HG03521 (cell line): ENCODE measurements at regions not wholly inside any gene's neighbourhood (a gene's known extent, or its start where the extent isn't known, plus 50 kb on each side); places are given as distances from the start of the nearest gene placed in this dataset.

Experiments
- ATAC-seq: cut with Tn5 transposase; IDR thresholded peaks from one replicate; pipeline ENCODE4 v1.9.1; 2021; ENCODE audit warnings: mild to moderate bottlenecking, moderate library complexity; ENCODE audit not compliant: unreplicated experiment

DNA sequence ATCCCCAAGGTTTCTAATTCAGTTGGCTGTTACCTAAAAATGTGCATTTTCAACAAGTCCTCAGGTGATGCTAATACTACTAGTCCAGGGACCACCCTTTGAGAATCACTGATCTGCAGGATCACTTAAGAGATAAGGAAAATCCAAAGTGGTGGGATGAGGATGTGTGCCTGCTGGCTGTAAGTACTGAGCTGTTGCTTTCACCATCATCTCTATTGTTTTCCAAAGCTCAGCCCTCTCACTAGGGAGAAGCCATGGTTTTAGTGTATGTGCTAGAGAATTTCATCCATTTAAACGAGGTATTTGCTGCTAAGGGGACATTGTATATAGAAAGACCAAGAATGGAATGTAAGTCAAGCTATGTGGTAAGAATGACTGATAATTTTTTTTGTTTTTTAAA lies 202.3 kb downstream of the KIF21A start:
- ATAC-seq, result no peak

DNA sequence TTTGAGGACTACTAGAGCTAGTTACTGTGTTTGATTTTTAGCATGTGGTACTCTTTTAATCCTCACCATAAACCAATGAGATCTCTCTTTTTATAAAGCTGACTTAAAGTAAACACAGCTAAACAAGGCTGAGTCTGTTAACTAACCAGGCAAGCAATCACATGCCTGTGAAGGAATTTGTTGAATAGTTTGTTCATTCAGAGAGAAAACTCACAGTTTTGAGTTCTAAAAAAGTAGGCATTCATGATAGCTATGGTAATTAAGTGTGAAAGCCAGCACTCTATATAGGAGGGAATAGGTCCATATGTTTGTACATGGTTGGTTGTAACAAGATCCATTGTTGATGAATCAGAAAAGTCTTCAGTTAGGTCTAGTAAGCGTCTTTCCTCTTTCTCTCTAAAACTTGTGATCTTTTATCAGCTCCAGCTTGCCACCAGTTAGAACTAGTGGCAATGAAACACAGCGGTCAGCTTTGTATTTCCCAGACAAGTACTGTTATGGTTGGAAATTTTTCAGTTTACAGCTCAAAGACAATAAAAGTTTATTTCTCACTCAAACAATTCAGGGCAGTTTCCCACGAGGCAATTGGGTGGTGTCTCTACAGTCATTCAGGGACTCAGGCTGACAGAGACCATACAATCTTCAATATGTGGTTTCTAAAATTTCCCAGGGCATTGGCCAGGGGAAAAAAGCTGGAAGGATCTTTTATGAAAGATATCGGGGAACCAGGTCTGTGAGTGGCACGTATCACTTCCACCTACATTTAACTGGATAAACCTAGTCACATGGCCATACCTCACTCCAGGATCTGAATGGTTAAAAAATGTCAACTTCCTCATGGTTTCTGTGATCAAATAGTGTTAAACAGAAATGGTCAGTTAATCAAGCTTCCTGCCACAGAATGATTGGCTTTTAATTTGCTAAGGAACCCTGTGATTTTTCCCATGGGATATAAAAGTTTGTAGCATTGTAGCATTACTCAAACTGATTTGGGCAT lies 203.1 kb downstream of the KIF21A start:
- no peak for ATAC-seq

DNA sequence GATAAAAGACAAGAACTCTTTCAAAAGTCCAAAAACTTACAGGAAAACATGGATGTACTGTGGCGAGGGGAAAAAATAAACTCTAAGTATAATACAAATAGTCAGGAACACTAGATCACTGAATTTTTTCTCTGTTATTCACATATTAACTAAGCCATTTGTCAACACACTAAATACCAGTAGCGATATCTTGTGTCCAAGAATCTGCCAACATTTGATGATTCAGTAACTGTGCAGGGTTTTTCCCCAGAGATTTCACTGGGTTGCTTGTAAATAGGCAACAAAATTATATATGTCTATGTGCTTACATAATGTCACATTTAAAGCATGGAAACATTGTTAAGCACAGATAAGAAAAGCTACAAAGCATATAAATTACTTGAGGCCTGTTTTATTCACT lies 205.9 kb downstream of the KIF21A start:
- no peak for ATAC-seq

DNA sequence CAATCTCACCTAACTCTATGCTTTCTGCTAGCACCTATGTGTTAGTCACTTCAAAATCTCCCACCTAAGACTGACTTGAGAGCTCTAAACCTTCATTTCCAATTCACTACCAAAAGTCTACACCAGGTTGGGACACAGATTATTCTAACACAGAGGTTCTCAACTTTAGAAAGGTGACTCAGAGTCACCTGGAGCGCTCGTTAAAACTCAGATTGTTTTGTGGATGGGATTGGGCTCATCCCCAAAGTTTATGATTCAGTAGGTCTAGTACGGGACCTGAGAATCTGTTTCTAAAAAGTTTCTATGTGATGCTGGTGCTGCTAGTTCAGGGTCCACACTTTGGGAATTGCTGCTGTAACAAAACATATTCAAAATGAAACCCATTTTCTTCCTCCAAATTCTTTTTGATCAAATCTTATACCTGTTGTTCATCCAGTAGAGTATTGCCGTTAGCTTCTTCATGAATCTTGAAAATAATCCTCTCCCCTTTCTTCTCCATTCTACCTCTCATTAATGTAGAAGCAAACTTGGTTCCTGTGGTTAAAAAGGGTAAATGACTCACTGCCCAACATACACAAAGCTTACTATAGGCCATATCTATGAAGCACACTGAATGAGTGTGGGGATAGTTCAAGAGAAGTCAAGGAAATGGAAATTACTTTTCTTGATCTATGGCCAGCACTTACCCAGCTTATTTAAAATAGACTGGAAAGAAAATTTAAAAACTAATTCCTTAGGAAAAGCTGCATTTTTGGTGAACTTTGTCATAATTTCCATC lies 206.7 kb downstream of the KIF21A start:
- ATAC-seq, result no peak

DNA sequence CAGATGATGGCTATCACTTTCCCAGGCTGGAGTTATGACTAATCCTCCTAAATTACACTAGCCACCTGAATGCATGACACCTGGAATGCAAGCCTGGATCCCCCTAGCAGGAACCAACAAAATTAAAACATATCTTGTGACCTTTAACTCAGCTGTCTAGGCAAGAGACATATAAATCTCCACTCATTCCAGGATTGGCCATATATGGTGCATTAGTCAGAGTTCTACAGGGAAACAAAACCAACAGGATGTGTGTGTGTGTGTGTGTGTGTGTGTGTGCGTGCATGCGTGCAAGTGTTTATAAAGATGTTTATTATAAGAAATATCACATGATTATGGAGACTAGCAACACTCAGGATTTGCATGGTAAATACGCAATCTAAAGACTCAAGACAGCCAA lies 212.8 kb downstream of the KIF21A start:
- ATAC-seq, result no peak

DNA sequence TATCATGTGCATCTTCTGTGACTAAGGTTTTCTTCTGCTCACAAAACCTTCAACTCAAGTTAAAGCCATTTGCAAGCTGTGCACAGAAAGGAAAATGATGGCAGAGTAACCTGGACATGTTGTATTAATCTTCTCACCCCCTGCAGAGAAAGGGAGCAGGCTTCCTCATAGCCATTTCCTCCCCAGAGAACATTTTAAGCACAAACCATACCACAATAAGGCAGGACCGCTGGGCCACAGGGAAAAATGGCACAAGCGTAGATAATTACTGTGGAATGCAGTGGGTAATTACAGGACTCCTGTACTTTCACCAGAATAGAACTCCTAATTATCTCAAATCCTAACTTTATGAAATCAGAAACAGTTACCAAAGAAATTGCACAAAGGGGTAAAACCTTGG lies 215.7 kb downstream of the KIF21A start:
- no peak for ATAC-seq

DNA sequence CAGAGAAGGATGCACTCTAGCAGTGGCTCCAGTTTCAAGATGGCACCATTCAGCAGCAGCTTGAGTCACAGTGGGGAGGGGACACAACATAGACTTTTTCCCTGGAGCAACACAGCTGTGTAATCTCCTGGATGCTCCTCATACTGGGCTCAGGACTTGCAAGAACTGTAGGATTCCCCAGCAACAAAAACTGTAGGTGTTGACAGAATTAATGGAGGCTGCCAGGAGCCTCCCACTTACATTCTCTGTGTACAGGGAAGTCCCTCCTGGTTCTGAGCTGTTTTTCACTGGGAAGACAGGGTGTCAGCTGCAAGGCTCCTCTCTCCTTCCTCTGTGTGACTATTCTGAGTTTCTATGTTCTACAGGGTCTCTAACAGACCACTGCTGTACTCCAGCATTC lies 217.9 kb downstream of the KIF21A start:
- no peak for ATAC-seq

DNA sequence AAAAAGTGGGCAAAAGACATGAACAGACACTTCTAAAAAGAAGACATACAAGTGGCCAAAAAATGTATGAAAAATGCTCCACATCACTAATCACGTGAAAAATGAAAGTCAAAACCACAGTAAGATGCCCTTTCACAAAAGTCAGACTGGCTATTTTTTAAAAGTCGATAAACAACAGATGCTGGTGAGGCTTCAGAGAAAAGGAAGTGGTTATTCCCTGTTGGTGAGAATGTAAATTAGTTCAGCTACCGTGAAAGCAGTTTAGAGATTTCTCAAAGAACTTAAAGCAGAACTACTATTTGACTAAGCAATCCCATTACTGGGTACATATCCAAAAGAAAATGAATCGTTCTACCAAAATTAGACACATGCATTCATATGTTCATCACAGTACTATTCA lies 237.0 kb downstream of the KIF21A start:
- ATAC-seq, result peak; percentile 62

DNA sequence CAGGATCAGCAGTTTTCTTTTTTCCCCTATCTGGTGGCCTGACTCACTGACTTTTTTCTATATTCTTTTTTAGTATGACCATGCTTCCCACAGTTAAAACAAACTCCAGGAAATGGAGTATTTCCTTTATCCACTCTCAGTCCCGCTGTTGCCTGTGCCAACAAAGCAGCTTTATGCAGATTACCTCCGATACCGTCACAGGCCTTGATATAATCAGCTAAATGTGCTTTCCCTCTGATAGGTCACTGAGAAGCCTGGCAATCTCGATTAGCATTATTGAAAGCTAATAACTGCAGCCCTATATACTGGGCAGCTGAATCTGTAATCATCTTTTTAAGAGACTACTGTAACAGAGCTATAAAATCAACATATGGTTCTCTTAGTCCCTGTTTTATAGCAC lies 243.6 kb downstream of the KIF21A start:
- ATAC-seq, result no peak

DNA sequence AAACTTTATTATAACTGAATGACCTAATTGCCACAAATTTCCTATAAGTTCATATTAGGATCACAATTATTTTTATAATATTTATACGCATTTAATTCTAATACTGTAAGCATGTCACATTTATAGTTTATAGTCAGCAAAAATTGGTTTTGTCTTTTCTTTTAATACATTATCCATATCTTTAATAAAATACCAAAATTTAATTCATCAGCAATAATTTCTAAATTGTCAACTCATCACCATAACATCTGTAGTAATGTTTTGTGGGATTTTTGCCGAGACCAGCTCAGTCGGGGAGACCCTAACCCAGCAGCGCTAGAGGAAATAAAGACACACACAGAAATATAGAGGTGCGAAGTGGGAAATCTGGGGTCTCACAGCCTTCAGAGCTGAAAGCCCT lies 254.2 kb downstream of the KIF21A start:
- no peak for ATAC-seq

DNA sequence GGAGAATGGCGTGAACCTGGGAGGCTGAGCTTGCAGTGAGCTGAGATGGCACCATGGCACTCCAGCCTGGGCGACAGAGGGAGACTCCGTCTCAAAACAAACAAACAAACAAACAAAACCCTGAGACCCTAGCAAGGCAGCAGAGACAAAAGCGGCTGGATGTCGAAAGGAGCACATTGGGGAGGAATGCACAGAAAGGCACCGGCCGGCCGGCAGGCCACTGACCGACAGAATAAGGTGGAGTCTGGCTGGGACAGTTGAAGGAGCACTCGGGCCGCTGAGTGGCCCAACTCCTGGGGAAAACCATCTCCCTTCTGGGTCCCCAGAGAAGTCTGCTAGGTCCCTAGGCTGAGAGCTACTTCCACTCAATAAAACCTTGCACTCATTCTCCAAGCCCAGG lies 256.2 kb downstream of the KIF21A start:
- no peak for ATAC-seq

DNA sequence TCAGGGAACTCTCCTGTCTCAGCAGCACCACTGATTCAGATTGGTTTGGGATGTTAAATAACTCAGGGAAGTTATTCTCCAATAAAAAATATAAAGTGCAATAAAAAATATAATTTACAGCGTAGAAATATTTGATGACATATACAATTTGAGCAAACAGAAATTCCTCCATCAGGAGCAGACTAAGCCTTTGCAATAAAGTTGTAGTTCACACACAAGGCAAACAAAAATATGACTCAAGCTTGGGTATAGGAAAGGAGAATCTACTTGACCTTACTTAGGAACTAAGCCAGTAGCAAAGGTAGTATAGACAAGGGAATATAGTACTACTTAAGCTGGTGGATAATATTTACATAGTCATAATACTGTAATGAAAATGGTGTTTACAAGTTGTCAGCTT lies 264.1 kb downstream of the KIF21A start:
- ATAC-seq, result no peak

DNA sequence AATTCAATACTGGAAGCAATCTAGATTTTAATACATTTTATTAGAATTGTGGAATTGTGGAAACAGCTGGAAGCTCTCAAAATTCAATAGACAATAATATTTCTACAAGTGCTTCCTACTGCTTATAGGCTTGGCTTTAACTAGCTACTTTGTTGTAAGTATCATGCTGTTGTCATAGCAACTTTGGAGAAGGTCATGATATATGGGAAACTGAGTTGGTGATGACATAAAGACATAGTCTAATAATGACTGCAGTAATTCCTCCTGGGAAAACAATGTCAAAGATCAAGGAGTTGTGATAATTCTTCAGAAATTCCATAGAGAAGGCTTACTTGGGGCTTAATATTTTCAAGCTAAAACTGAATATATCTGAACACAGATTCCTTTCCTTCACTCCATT lies 266.6 kb downstream of the KIF21A start:
- ATAC-seq, result no peak

DNA sequence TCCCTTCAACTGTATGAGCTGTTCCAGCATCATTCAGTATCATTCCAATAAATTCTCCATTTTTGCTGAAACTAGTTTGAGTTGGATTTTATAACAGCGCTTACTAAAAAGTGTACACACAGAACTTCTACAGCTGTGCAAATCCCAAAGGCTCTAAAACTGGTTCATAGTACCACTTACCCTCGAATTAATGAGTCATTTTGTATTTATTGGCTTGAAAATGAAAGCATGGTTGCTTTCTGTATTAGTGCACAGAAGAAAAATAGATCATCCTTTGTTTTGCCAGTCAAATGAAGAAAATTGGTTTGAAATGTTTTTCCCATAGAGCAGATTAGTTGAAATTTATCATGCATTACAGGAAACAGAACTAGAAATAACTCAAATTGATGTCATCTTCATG lies 268.3 kb upstream of the CPNE8 start:
- ATAC-seq, result no peak

DNA sequence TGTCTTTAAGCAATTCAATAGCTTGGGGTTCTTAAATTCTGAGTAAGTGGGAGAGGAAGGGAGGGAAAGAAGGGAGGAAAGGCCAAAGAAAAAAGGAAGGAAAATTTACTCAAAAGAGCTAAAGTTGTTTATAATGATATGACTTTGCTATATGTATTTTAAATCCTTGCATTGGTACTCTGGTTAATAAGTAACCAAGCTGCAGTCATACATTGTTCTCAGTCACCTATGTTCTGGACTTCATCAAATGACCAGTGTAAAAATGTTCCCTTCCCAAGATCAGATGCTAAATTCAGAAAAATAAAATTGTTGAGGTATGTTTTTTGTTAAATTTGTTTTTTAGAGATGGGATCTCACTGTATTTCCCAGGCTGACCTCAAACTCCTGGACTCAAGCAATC lies 259.9 kb upstream of the CPNE8 start:
- no peak for ATAC-seq

DNA sequence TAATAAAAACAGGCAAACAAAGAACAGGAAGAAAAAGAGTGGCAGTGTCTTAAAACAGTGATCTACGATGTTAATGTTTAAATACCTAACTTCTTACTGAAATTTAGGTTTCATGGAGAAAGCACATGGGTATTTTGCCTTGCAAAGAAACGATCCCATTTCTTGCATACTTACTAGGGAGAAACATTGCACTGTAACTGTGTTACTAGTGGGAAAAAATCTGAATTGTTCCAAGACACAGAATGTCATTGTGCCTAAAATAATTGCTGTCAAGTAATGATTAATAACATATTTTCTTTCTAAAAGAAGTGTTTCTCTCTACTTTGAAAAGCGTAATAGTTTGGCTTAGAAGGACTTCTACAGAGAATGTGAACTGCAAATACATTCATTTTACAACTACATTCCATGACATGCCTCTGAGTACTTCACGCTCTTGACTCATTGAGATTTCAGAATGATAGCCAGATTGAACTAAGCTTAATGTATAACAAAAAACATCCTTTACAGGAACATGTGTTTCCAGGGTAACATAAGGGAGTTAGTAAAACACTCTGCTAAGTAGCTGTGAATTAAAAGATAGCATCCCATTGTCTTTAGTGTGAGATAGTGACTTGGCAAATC lies 256.2 kb upstream of the CPNE8 start:
- no peak for ATAC-seq

DNA sequence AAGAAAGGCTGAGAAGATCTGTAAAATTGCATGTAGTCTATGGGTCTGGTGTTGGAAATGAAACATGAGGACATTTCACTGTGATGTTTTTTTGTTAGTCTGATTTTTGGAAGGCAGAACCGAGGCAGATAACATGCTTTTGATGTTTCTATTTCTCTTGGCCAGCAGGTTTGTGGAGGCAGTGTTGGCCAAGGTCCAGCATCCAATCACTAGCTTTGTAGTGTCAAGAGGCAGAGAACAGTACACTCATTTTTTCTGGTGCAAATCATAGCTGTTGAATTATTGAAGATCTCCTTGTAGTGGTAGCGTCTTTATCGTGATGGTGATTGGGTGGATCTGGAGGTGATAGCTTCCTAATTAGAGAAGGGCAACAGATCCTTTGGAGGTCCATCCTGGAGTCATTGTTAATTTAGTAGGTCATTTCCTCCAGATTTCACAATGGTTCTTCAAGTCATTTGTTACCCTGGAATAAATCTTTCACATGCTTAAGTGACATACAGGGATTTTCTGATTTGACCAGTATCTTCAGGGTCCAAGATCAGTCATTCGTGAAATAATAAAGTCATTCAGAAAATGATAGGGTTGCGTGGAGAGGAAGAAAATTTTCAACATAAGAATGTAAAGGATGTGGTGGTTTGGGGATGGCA lies 252.4 kb upstream of the CPNE8 start:
- ATAC-seq, result no peak

DNA sequence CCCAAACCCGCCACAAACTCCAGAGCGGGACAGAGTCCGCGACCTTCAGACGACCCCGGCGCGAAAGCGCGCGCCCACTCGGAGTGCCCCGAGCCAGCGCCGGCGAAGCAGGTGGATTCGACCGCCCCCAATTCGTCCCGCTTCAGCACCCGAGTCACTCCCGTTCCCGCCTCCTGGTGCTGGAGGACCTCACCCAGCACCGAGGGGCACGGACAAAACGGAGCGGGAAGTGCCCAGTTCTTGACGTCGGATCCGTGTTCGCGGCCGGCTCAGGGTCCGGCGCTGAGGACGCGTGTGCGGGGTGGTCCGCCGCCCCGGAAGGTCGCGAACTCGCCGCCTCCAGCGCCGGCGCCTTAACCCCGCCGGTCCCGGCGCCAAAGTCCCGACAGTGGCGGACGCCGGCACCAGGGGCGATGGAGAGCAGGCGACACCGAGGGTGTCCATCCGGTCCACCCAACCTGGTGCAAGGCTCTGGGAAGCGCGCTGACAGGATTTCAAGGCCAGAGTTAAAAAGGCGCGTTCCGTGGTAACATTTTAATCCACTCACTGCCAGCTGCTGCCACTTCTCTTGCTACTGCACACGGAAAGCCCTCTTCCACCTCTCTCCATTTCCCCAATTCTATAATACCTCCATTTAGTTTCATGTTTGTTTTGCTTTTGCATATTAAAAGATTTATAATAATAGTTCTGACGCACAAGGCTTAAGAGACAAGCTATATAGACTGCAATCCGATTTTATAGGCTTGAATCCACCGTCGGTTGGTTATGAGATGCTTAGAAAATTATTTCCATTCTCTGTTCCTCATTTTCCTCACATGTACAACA lies 240.0 kb upstream of the CPNE8 start:
- peak; percentile 97 for ATAC-seq

DNA sequence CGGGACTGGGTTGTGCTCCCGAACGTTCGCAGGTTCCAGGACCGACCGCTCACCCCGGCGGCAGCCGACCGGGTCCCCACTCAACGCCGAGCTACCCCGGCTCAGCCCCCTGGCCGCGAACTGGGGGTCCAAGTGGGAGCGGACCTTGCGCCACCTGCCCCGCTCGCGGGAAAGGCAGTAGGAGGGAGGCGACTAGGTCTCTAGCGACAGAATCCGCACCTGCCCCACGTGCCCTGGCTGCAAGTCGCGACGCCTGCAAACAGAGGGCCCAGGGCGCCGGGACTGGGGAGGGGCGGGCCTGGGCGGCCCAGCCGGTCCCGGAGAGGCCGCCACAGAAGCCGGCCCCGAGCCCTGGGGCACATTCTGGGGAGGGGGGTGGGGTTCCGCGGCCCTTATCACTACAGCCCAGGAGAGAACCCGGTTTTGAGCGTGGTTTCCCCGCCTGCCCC lies 239.2 kb upstream of the CPNE8 start:
- no peak for ATAC-seq

DNA sequence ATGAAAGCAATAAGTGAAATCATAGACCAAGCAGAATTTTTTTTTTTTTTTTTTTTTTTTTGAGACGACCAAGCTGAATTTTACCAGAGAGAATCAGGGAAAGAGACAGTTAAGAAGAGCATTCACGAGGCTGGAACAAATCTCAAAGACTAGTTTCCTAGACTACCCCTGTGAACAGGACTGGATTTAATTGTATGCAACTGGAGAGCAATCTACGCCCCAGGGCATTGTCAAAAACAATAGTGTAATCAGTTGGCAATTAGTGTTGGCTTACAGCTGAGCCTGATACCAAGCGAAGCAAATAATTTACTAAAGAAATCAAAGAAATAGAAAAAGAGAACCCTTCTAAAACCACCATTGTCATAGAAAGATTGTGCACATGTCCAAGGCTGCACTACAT lies 232.9 kb upstream of the CPNE8 start:
- no peak for ATAC-seq
